Right lobe of liver (tissue), 6 donors: ENCODE measurements at regions not wholly inside any gene's neighbourhood (a gene's known extent, or its start where the extent isn't known, plus 50 kb on each side); places are given as distances from the start of the nearest gene placed in this dataset.

Experiments used
- ATAC-seq, 4 donors: fragments of 200-7000 bp; cut with Tn5 transposase; one replicate each; pipeline ENCODE4 v1.9.1; 2020; ENCODE audit warnings: mild to moderate bottlenecking in 4 of 4, moderate library complexity in 4 of 4
- DNase-seq, 3 donors: peaks; one replicate each; pipeline ENCODE4 v3.0.0-alpha.2; 2020
- H3K27ac ChIP-seq, 3 donors: fragments of 200-600 bp; one replicate each; pipeline ENCODE4 v1.8.0; 2022
- H3K27me3 ChIP-seq, 2 donors: fragments of 200-600 bp; one replicate each; pipeline ENCODE4 v1.8.0; 2022
- H3K36me3 ChIP-seq, 4 donors: fragments of 200-600 bp; sonication (generic) in 1 of 4; one replicate each; pipeline versions ENCODE4 v1.5.1 to v1.8.0; 2017 to 2022; ENCODE audit warnings: control low read depth in 1 of 4
- H3K4me1 ChIP-seq, 4 donors: fragments of 200-600 bp; sonication (generic) in 1 of 4; one replicate each; pipeline versions ENCODE4 v1.5.1 to v1.8.0; 2017 to 2022; ENCODE audit warnings: control low read depth in 1 of 4
- H3K4me3 ChIP-seq, 3 donors: fragments of 200-600 bp; one replicate each; pipeline ENCODE4 v1.8.0; 2022
- H3K9me3 ChIP-seq, 4 donors: fragments of 200-600 bp; sonication (generic) in 1 of 4; one replicate each; pipeline versions ENCODE4 v1.5.1 to v1.8.0; 2017 to 2022; ENCODE audit warnings: control low read depth in 1 of 4
- POLR2A ChIP-seq: fragments of 450-650 bp; IDR thresholded peaks from one replicate; pipeline ENCODE4 v1.6.1; 2017; ENCODE audit warnings: antibody characterized with exemption, mild to moderate bottlenecking
- WGBS: methylation state at CpG from one replicate; pipeline ENCODE4 v1.1.6; 2018; ENCODE audit warnings: low coverage, low lambda C conversion rate; ENCODE audit not compliant: insufficient coverage; ENCODE audit errors: missing lambda C conversion rate; 5-methylcytosine and 5-hydroxymethylcytosine counted together
- intact Hi-C, 2 donors: fragments of 100-400 bp; cut with DNase I; formaldehyde crosslinking; loops; one replicate each; pipeline versions ENCODE4 v1.11.2 to v1.14.1; 2022
- TF ChIP-seq, protein P1 (sequence below), 4 donors: fragments of 200-600 bp in 3 of 4; fragments of 450-650 bp in 1 of 4; IDR thresholded peaks; one replicate each; pipeline versions ENCODE4 v1.5.1 to v1.8.0; 2016 to 2022; ENCODE audit warnings: antibody characterized with exemption in 4 of 4, mild to moderate bottlenecking in 2 of 4
- donor health status: DM: no; HTN: yes; CAD: no.
- donor health status: DM: no; HTN: no; CAD: no.
- donor health status: DM: no; HTN: no; CAD: no.
- donor health status: DM: no; HTN: yes; CAD: no.
- donor health status: DM: no; HTN: yes; CAD: no.

- peak overlapping the region in 1 of 3 donors; percentile 26 for H3K27ac ChIP-seq
- ATAC-seq (peak in 2 of 4 donors; percentile 67 to 87), DNase-seq (no peak)
- intact Hi-C loops: no loop called here
- H3K9me3 ChIP-seq: no peaks in the 10 kb centered on the region
- H3K4me1 ChIP-seq: peaks cover 0 to 14% (median 0%) of the 10 kb centered on the region in 4 donors
- no peaks in the 10 kb centered on the region for H3K36me3 ChIP-seq
- no peaks in the 10 kb centered on the region for H3K27me3 ChIP-seq
- TF ChIP-seq, protein P1, sequence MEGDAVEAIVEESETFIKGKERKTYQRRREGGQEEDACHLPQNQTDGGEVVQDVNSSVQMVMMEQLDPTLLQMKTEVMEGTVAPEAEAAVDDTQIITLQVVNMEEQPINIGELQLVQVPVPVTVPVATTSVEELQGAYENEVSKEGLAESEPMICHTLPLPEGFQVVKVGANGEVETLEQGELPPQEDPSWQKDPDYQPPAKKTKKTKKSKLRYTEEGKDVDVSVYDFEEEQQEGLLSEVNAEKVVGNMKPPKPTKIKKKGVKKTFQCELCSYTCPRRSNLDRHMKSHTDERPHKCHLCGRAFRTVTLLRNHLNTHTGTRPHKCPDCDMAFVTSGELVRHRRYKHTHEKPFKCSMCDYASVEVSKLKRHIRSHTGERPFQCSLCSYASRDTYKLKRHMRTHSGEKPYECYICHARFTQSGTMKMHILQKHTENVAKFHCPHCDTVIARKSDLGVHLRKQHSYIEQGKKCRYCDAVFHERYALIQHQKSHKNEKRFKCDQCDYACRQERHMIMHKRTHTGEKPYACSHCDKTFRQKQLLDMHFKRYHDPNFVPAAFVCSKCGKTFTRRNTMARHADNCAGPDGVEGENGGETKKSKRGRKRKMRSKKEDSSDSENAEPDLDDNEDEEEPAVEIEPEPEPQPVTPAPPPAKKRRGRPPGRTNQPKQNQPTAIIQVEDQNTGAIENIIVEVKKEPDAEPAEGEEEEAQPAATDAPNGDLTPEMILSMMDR (IDR thresholded peaks at IDR 0.05): no peak
- no peak for TF ChIP-seq POLR2A
- no peak overlapping the region for H3K4me3 ChIP-seq
- 57% methylated on average over 5 of the region's 5 CpGs for WGBS
These were observed 220.8 kb upstream of the MON1B start for GRCh38 chr16:76970087-76970744.

- Histone ChIP-seq H3K4me3 (no peak overlapping the region), H3K4me1 (peaks cover 0 to 9% (median 0%) of the 10 kb centered on the region in 4 donors), H3K27me3 (no peaks in the 10 kb centered on the region), H3K9me3 (no peaks in the 10 kb centered on the region), H3K27ac (peak overlapping the region in 1 of 3 donors; percentile 26), H3K36me3 (no peaks in the 10 kb centered on the region)
- DNase-seq: peak in 1 of 3 donors; percentile 50
- intact Hi-C loops: no loop called here
- WGBS: 40% methylated on average over 1 of the region's 1 CpG
- ATAC-seq: peak; percentile 38 to 91 (median 75)
- TF ChIP-seq, protein P1 (IDR thresholded peaks at IDR 0.05): no peak
- no peak for TF ChIP-seq POLR2A
These were observed 220.3 kb upstream of the MON1B start for GRCh38 chr16:76970745-76971099.

GRCh38 chr16:76976101-76976500 lies 214.9 kb upstream of the MON1B start:
- Histone ChIP-seq H3K4me3 (no peak overlapping the region), H3K27me3 (no peaks in the 10 kb centered on the region), H3K9me3 (no peaks in the 10 kb centered on the region), H3K27ac (no peak overlapping the region), H3K36me3 (no peaks in the 10 kb centered on the region), H3K4me1 (no peaks in the 10 kb centered on the region)
- intact Hi-C loops: no loop called here
- TF ChIP-seq, protein P1 (IDR thresholded peaks at IDR 0.05): no peak
- no peak for TF ChIP-seq POLR2A
- DNase-seq (no peak), ATAC-seq (no peak)
- 84% methylated on average over 3 of the region's 3 CpGs for WGBS

DNA sequence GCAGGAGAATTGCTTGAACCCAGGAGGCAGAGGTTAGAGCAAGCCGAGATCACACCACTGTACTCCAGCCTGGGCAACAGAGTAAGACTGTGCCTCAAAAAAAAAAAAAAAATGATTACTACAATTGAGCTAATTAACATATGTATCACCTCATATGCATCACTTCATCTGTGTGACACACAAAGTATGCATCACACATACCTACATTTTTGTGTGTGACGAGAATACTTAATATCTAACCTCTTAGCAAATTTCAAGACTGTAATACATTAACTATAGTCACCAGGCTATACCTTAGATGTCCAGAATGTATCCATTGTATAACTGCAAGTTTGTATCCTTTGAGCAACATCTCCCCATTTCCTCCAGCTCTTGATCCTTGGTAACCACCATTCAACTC lies 214.2 kb upstream of the MON1B start:
- no peak overlapping the region for H3K27ac ChIP-seq
- H3K4me1 ChIP-seq: no peaks in the 10 kb centered on the region
- TF ChIP-seq POLR2A: no peak
- TF ChIP-seq, protein P1 (IDR thresholded peaks at IDR 0.05): no peak
- intact Hi-C loops: no loop called here
- H3K4me3 ChIP-seq: no peak overlapping the region
- no peaks in the 10 kb centered on the region for H3K9me3 ChIP-seq
- no peaks in the 10 kb centered on the region for H3K36me3 ChIP-seq
- no peaks in the 10 kb centered on the region for H3K27me3 ChIP-seq
- WGBS: 83% methylated on average over 2 of the region's 2 CpGs
- no peak for DNase-seq
- ATAC-seq: no peak

GRCh38 chr16:76984196-76984595 lies 206.8 kb upstream of the MON1B start:
- no peak overlapping the region for H3K4me3 ChIP-seq
- no peak overlapping the region for H3K27ac ChIP-seq
- no peaks in the 10 kb centered on the region for H3K9me3 ChIP-seq
- intact Hi-C loops: no loop called here
- ATAC-seq: no peak
- TF ChIP-seq POLR2A: no peak
- TF ChIP-seq, protein P1 (IDR thresholded peaks at IDR 0.05): no peak
- no peaks in the 10 kb centered on the region for H3K36me3 ChIP-seq
- 78% methylated on average over 3 of the region's 3 CpGs for WGBS
- H3K4me1 ChIP-seq: no peaks in the 10 kb centered on the region
- H3K27me3 ChIP-seq: no peaks in the 10 kb centered on the region
- no peak for DNase-seq
